K562 (cell line): ENCODE measurements at regions not wholly inside any gene's neighbourhood (a gene's known extent, or its start where the extent isn't known, plus 50 kb on each side); places are given as distances from the start of the nearest gene placed in this dataset.

ENCODE experiments used
- ATAC-seq: fragments of 200-7000 bp; cut with Tn5 transposase; 3 replicates; pipeline ENCODE4 v1.9.1; 2020; ENCODE audit warnings: moderate library complexity
- BruUV-seq: library from RNA; stranded (reverse); fragments of 400-500 nt; replicated peaks from 2 replicates; lab custom pipeline; 2021; lab: Mats Ljungman, UMichigan
- CTCF ChIA-PET: fragments of 300-600 bp; formaldehyde crosslinking; extraction: SDS; loops from one replicate; lab custom pipeline; 2021; ENCODE audit warnings: low intra/inter-chr PET ratio; lab: Yijun Ruan, JAX
- POLR2A ChIA-PET: fragments of 300-600, 350-650 bp; sonication (Branson Sonifier 250); formaldehyde crosslinking; extraction: SDS; loops from one replicate; lab custom pipeline; 2021; ENCODE audit warnings: antibody characterized with exemption, inconsistent platforms; lab: Yijun Ruan, JAX
- DNase-seq, 4 experiments: peaks; one replicate each; pipeline versions ENCODE4 v3.0.0 to v3.0.0-alpha.2; 2011 to 2018; ENCODE audit warnings: low spot score in 3 of 4, mixed read lengths in 3 of 4; ENCODE audit errors: extremely low read depth in 1 of 4
- FAIRE-seq: peaks from 2 replicates; lab custom pipeline; 2011; peaks lifted over from hg19 to GRCh38; lab: Jason Lieb, UNC
- H2AFZ ChIP-seq: 2 replicates; pipeline ENCODE4 v1.6.0; 2011; ENCODE audit warnings: low read depth, low read length, control low read depth, inconsistent platforms
- H3K27ac ChIP-seq: fragments of 200-600 bp; 3 replicates; pipeline ENCODE4 v1.8.0; 2011; ENCODE audit warnings: low read depth, mild to moderate bottlenecking, control low read depth, inconsistent platforms, low read length, moderate library complexity, mixed read lengths; ENCODE audit errors: extremely low read depth
- H3K27me3 ChIP-seq, 2 experiments: fragments of 300-600 bp in 1 of 2; 2 replicates in 1 of 2; 3 replicates in 1 of 2; pipeline versions ENCODE4 v1.6.0 to v1.8.0; 2011; ENCODE audit warnings: inconsistent platforms in 2 of 2, low read length in 2 of 2, mild to moderate bottlenecking in 1 of 2, mixed read lengths in 1 of 2, moderate library complexity in 1 of 2; ENCODE audit not compliant: control insufficient read depth in 2 of 2, insufficient read depth in 2 of 2
- H3K36me3 ChIP-seq: fragments of 300-600 bp; 3 replicates; pipeline ENCODE4 v1.8.0; 2011; ENCODE audit warnings: mild to moderate bottlenecking, low read length, inconsistent platforms; ENCODE audit not compliant: control insufficient read depth, insufficient read depth
- H3K4me1 ChIP-seq, 2 experiments: fragments of 200-600 bp in 1 of 2; replicated peaks in 1 of 2; 2 replicates in 1 of 2; 3 replicates in 1 of 2; pipeline versions ENCODE4 v1.5.1 to v1.8.0; 2011; ENCODE audit warnings: inconsistent platforms in 2 of 2, low read length in 2 of 2, mild to moderate bottlenecking in 1 of 2, mixed read lengths in 1 of 2, moderate library complexity in 1 of 2; ENCODE audit not compliant: control insufficient read depth in 2 of 2, insufficient read depth in 2 of 2
- H3K4me2 ChIP-seq: 2 replicates; pipeline ENCODE4 v1.6.1; 2011; ENCODE audit warnings: low read length, control low read depth, inconsistent platforms, mixed read lengths; ENCODE audit not compliant: insufficient read depth
- H3K4me3 ChIP-seq: fragments of 200-600 bp; sonication (generic), shearing (Covaris generic); 2 replicates; pipeline ENCODE4 v1.5.1; 2016; ENCODE audit warnings: control low read depth, inconsistent platforms
- H3K79me2 ChIP-seq: fragments of 200-600 bp; 3 replicates; pipeline ENCODE4 v1.8.0; 2011; ENCODE audit warnings: low read length, inconsistent platforms; ENCODE audit not compliant: control insufficient read depth, insufficient read depth
- H3K9ac ChIP-seq, 2 experiments: 2 replicates each; pipeline versions ENCODE4 v1.6.0 to v1.6.1; 2011; ENCODE audit warnings: low read depth in 2 of 2, low read length in 2 of 2, control low read depth in 1 of 2, inconsistent platforms in 1 of 2, mild to moderate bottlenecking in 1 of 2, mixed read lengths in 1 of 2; ENCODE audit not compliant: insufficient read depth in 1 of 2
- H3K9me1 ChIP-seq: one replicate; pipeline ENCODE4 v1.6.0; 2011; ENCODE audit warnings: inconsistent platforms, mild to moderate bottlenecking, low read length, moderate library complexity; ENCODE audit not compliant: control insufficient read depth, insufficient read depth
- H3K9me3 ChIP-seq: replicated peaks from 2 replicates; pipeline ENCODE4 v1.5.1; 2011; ENCODE audit warnings: low read depth, low read length, inconsistent platforms; ENCODE audit not compliant: control insufficient read depth, insufficient read depth
- H4K20me1 ChIP-seq: replicated peaks from 2 replicates; pipeline ENCODE4 v1.6.1; 2011; ENCODE audit warnings: low read length, inconsistent platforms, mixed read lengths; ENCODE audit not compliant: control insufficient read depth, insufficient read depth
- BCOR ChIP-seq: fragments of 450-650 bp; IDR thresholded peaks from 2 replicates; pipeline ENCODE4 v1.6.1; 2016
- ETV6 ChIP-seq, 3 experiments: fragments of 150-350 bp in 1 of 3; sonication (generic) in 1 of 3; formaldehyde crosslinking in 1 of 3; IDR thresholded peaks; 2 replicates each; pipeline versions ENCODE4 v1.6.1 to v1.8.0; 2014 to 2022; ENCODE audit warnings: borderline replicate concordance in 2 of 3, low read depth in 2 of 3, antibody characterized with exemption in 1 of 3, low read length in 1 of 3, mild to moderate bottlenecking in 1 of 3, missing genetic modification reagents in 1 of 3
- HLTF ChIP-seq: fragments of 450-650 bp; IDR thresholded peaks from 2 replicates; pipeline ENCODE4 v1.6.1; 2016
- KDM1A ChIP-seq, 2 experiments: fragments of 450-650 bp; IDR thresholded peaks; 2 replicates each; pipeline ENCODE4 v1.6.1; 2016; ENCODE audit warnings: mild to moderate bottlenecking in 2 of 2
- RBM25 ChIP-seq: fragments of 200-400 bp; formaldehyde crosslinking; IDR thresholded peaks from 2 replicates; pipeline ENCODE4 v1.6.1; 2018; ENCODE audit warnings: low read length, low read depth, moderate library complexity; ENCODE audit not compliant: severe bottlenecking
- SMARCA5 ChIP-seq: fragments of 450-650 bp; IDR thresholded peaks from 2 replicates; pipeline ENCODE4 v1.6.1; 2016
- ZNF431 ChIP-seq: sonication (generic); formaldehyde crosslinking; IDR thresholded peaks from 2 replicates; pipeline ENCODE4 v1.8.0; 2022; ENCODE audit warnings: mild to moderate bottlenecking, missing genetic modification reagents
- ZNF668 ChIP-seq: fragments of 250-450 bp; sonication (Bioruptor Pico); IDR thresholded peaks from 2 replicates; pipeline ENCODE4 v1.8.0; 2022; ENCODE audit warnings: mild to moderate bottlenecking, inconsistent platforms
- WGBS: fragments of 100-300 bp; shearing (Covaris generic); methylation state at CpG from one replicate; pipeline ENCODE4 v1.1.6; 2016; ENCODE audit warnings: low coverage, mixed read lengths; ENCODE audit not compliant: insufficient coverage; ENCODE audit errors: missing lambda C conversion rate; 5-methylcytosine and 5-hydroxymethylcytosine counted together
- in situ Hi-C: fragments of 300-500 bp; cut with MboI; formaldehyde crosslinking; loops from 4 replicates; pipeline ENCODE4 v1.15.0; 2018; ENCODE audit warnings: inconsistent platforms, mixed read lengths
- intact Hi-C: fragments of 100-400 bp; cut with micrococcal nuclease; formaldehyde crosslinking; loops from 2 replicates; pipeline ENCODE4 v1.14.2; 2022

GRCh38 chr19:28595722-28596480 is 617.0 kb downstream of the UQCRFS1 start:
- Histone ChIP-seq H3K27me3 (no peaks in the 10 kb centered on the region), H3K9ac (no peak overlapping the region), H3K36me3 (no peaks in the 10 kb centered on the region), H2AFZ (no peak overlapping the region), H4K20me1 (no peaks in the 10 kb centered on the region), H3K9me1 (no peaks in the 10 kb centered on the region), H3K79me2 (peaks cover 11% of the 10 kb centered on the region), H3K9me3 (no peaks in the 10 kb centered on the region), H3K4me1 (peaks cover 19 to 29% of the 10 kb centered on the region in 2 experiments; a peak in 3 of 5 replicates), H3K27ac (no peak overlapping the region; the same call in 2 of the 3 replicates), H3K4me2 (no peak overlapping the region), H3K4me3 (no peak overlapping the region)
- BruUV-seq, result no TSS peak
- 67% methylated on average over 4 of the region's 4 CpGs for WGBS
- in situ Hi-C loops, result no loop called here
- TF ChIP-seq SMARCA5 (0 out of 2 replicates have a peak, but pooled peaks have one; percentile 29), RBM25 (peak; percentile 97), ZNF668 (CRISPR knock-in tag) (no peak), ETV6 (IDR thresholded peaks at IDR 0.05; ENCODE audit: borderline replicate concordance in 1 of 2, low read depth in 2 of 2, low read length in 1 of 2) (no peak), ETV6 (CRISPR knock-in tag; IDR thresholded peaks at IDR 0.05; ENCODE audit: borderline replicate concordance) (no peak), HLTF (0 out of 2 replicates have a peak, but pooled peaks have one; percentile 66), ZNF431 (CRISPR knock-in tag) (no peak), BCOR (peak; percentile 78; the same call in 1 of the 2 replicates), KDM1A (IDR thresholded peaks at IDR 0.05) (peak in 1 of 2 experiments; percentile 26; a peak in 1 of 4 replicates)
- POLR2A ChIA-PET, result interaction anchor here (0.5 to 3.0 kb wide), 5 partner anchors 9 to 85 kb away, joined by 3 to 15 read pairs (median 3); no protein-coding TSS in a partner anchor
- ATAC-seq, result no peak
- CTCF ChIA-PET, result no interaction called here
- DNase-seq, result no peak
- FAIRE-seq, result no peak
- intact Hi-C loops, result no loop called here
